Parathyroid adenoma (tissue), 2 donors: ENCODE measurements at regions not wholly inside any gene's neighbourhood (a gene's known extent, or its start where the extent isn't known, plus 50 kb on each side); places are given as distances from the start of the nearest gene placed in this dataset.

Experiments used
- H2AFZ ChIP-seq: fragments of 300-600 bp; sonication (generic); one replicate; pipeline ENCODE4 v1.7.0; 2017; ENCODE audit warnings: antibody characterized with exemption, mild to moderate bottlenecking
- H3K27ac ChIP-seq: fragments of 300-600 bp; sonication (generic); one replicate; pipeline ENCODE4 v1.7.0; 2017
- H3K27me3 ChIP-seq: fragments of 300-600 bp; sonication (generic); one replicate; pipeline ENCODE4 v1.7.0; 2017; ENCODE audit warnings: low read length; ENCODE audit not compliant: control insufficient read depth, insufficient read depth
- H3K36me3 ChIP-seq: fragments of 300-600 bp; sonication (generic); one replicate; pipeline ENCODE4 v1.7.0; 2017; ENCODE audit warnings: low read length; ENCODE audit not compliant: control insufficient read depth, insufficient read depth
- H3K4me1 ChIP-seq: fragments of 300-600 bp; sonication (generic); one replicate; pipeline ENCODE4 v1.7.0; 2017; ENCODE audit warnings: control low read depth
- H3K4me2 ChIP-seq: fragments of 300-600 bp; sonication (generic); one replicate; pipeline ENCODE4 v1.7.0; 2017; ENCODE audit warnings: low read length
- H3K4me3 ChIP-seq: fragments of 300-600 bp; sonication (generic); one replicate; pipeline ENCODE4 v1.7.0; 2017; ENCODE audit warnings: low read depth, low read length
- H3K79me2 ChIP-seq: fragments of 300-600 bp; sonication (generic); one replicate; pipeline ENCODE4 v1.7.0; 2017; ENCODE audit warnings: control low read depth
- H3K9ac ChIP-seq: fragments of 300-600 bp; sonication (generic); one replicate; pipeline ENCODE4 v1.7.0; 2017; ENCODE audit warnings: mild to moderate bottlenecking
- H3K9me3 ChIP-seq: fragments of 300-600 bp; sonication (generic); one replicate; pipeline ENCODE4 v1.7.0; 2017; ENCODE audit warnings: low read length; ENCODE audit not compliant: control insufficient read depth
- TF ChIP-seq, protein P1 (sequence below): fragments of 300-600 bp; sonication (generic); IDR thresholded peaks from one replicate; pipeline ENCODE4 v1.7.0; 2017; ENCODE audit warnings: antibody characterized with exemption, mild to moderate bottlenecking
- donor health status: primary hyperparathyroidism.

DNA sequence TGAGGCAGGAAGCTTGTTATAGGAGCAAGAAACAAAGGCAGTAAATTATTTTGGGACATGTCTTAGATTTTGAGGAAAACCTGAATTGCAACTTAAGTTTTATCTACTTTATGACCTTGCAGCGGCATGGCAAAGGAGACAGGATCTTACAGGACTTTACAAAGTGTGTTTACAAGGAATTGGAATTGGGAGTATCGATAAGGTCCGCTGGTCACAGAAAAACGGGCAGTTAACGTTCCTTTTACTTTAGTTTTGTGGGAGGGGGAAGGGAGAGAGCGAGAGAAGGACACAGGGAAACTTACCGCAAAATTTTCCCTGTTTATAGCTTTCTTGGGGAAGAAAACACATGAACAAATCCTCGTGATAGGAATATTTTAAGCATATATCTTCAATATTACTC lies 1607.2 kb downstream of the GRIK2 start:
- no peak overlapping the region for H3K27ac ChIP-seq

DNA sequence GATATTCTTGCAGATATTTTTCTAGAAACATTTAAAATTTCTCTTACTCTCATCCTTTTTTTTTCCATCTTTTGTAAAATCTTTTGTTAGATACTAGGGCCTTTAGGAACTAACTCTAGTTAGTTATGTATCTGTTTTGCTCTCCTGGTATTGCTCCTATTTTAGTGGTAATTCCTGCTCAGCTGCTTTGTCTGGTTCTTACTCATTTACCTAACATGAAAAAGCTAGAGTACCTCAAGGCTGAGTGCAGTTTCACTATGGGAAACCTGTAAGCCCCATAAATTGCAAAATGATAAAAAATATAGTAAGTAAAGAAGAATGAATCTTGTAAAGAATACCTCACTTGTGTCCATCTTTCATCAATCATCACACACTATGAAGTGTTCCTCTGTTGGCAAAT lies 1602.0 kb downstream of the GRIK2 start:
- Histone ChIP-seq H3K79me2 (no peaks in the 10 kb centered on the region), H3K4me1 (no peaks in the 10 kb centered on the region)

More for the DNA sequence above, 1607.2 kb downstream of the GRIK2 start:
- H3K4me3 ChIP-seq = no peak overlapping the region
- no peaks in the 10 kb centered on the region for H3K4me1 ChIP-seq
- H3K79me2 ChIP-seq = no peaks in the 10 kb centered on the region
- H3K36me3 ChIP-seq = no peaks in the 10 kb centered on the region
- TF ChIP-seq, protein P1, sequence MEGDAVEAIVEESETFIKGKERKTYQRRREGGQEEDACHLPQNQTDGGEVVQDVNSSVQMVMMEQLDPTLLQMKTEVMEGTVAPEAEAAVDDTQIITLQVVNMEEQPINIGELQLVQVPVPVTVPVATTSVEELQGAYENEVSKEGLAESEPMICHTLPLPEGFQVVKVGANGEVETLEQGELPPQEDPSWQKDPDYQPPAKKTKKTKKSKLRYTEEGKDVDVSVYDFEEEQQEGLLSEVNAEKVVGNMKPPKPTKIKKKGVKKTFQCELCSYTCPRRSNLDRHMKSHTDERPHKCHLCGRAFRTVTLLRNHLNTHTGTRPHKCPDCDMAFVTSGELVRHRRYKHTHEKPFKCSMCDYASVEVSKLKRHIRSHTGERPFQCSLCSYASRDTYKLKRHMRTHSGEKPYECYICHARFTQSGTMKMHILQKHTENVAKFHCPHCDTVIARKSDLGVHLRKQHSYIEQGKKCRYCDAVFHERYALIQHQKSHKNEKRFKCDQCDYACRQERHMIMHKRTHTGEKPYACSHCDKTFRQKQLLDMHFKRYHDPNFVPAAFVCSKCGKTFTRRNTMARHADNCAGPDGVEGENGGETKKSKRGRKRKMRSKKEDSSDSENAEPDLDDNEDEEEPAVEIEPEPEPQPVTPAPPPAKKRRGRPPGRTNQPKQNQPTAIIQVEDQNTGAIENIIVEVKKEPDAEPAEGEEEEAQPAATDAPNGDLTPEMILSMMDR = no peak
- no peak overlapping the region for H2AFZ ChIP-seq
- no peak overlapping the region for H3K4me2 ChIP-seq
- H3K9ac ChIP-seq = no peak overlapping the region
- no peaks in the 10 kb centered on the region for H3K9me3 ChIP-seq
- no peaks in the 10 kb centered on the region for H3K27me3 ChIP-seq

DNA sequence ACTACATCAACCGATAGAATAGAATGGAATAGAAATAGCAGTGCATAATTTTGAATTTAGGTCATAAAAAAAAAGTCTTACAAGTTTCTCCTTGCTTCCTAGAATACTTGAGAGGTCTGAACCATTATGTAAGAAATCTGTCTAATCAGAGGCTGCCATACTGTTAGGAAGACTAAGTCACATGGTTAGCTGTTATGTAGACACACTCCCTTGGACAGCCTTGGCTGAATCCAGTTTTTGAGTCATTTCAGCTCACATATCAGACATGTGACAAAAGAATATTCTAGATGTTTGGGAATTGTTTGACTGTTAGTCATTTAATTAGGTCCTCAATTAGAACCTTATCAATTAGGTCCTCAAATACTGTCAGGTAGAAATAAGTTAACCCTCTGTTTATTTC lies 1601.4 kb downstream of the GRIK2 start:
- Histone ChIP-seq H3K79me2 (no peaks in the 10 kb centered on the region), H3K9ac (no peak overlapping the region), H3K36me3 (no peaks in the 10 kb centered on the region), H3K4me2 (no peak overlapping the region), H2AFZ (no peak overlapping the region), H3K27me3 (no peaks in the 10 kb centered on the region), H3K4me3 (no peak overlapping the region), H3K9me3 (no peaks in the 10 kb centered on the region), H3K4me1 (no peaks in the 10 kb centered on the region), H3K27ac (no peak overlapping the region)
- TF ChIP-seq, protein P1 = no peak

More for the DNA sequence above, 1602.0 kb downstream of the GRIK2 start:
- H3K9ac ChIP-seq = no peak overlapping the region
- no peaks in the 10 kb centered on the region for H3K9me3 ChIP-seq
- TF ChIP-seq, protein P1 = no peak
- no peaks in the 10 kb centered on the region for H3K36me3 ChIP-seq
- no peak overlapping the region for H3K4me3 ChIP-seq
- H3K27ac ChIP-seq = no peak overlapping the region
- no peak overlapping the region for H3K4me2 ChIP-seq
- no peaks in the 10 kb centered on the region for H3K27me3 ChIP-seq
- H2AFZ ChIP-seq = no peak overlapping the region

DNA sequence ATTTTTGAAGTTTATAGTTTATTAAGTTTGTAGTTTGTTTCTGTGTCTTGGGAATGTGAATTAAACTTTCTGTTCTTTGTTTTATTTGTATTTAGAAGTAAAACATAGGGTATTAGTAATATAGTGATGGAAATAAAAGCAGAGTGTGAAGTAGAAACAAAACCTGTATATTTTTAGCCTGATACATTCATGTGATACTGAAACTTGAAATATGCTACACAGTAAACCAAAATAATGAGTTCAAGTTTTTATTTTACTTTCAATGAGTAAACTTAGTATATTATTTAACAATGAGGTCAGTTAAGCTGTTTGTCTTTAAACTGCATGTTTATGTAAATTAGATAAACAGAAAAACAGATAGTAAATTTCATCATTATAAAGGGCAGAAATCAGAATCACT lies 1592.6 kb downstream of the GRIK2 start:
- no peak overlapping the region for H3K9ac ChIP-seq
- no peaks in the 10 kb centered on the region for H3K79me2 ChIP-seq
- H3K4me2 ChIP-seq = no peak overlapping the region
- no peaks in the 10 kb centered on the region for H3K9me3 ChIP-seq
- H3K4me3 ChIP-seq = no peak overlapping the region
- TF ChIP-seq, protein P1 = no peak
- no peaks in the 10 kb centered on the region for H3K4me1 ChIP-seq
- H3K27ac ChIP-seq = no peak overlapping the region
- H2AFZ ChIP-seq = no peak overlapping the region
- no peaks in the 10 kb centered on the region for H3K36me3 ChIP-seq
- H3K27me3 ChIP-seq = no peaks in the 10 kb centered on the region

DNA sequence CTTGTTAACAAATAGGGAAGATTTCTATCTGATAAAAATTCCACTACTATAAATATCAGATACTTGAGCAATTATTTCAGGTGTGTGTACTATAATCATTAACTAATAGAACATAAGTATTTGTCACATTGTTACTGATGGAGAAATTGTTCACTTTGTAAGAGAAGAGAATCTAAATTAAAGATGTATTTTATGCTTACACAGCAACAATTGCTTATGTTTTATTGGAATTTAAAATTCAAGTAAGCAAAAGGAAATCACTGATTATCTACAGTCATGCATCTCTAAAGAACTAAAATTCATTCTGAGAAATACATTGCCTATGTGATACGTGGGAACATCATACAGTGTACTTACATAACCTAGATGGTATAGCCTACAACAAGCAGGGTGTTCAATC lies 1590.8 kb downstream of the GRIK2 start:
- TF ChIP-seq, protein P1 = no peak

More for the DNA sequence above, 1590.8 kb downstream of the GRIK2 start:
- Histone ChIP-seq H3K4me3 (no peak overlapping the region), H3K9ac (no peak overlapping the region), H3K27me3 (no peaks in the 10 kb centered on the region), H3K79me2 (no peaks in the 10 kb centered on the region), H3K4me2 (no peak overlapping the region), H3K4me1 (no peaks in the 10 kb centered on the region), H3K27ac (no peak overlapping the region), H2AFZ (no peak overlapping the region), H3K9me3 (no peaks in the 10 kb centered on the region), H3K36me3 (no peaks in the 10 kb centered on the region)
